Hematopoietic multipotent progenitor cell treated with erythropoietin and hydrocortisone succinate and interleukin-3 and kit ligand, for 8 days (in vitro differentiated cells): ENCODE measurements at regions not wholly inside any gene's neighbourhood (a gene's known extent, or its start where the extent isn't known, plus 50 kb on each side); places are given as distances from the start of the nearest gene placed in this dataset.
"Not testable (repeated sequence)": the region's sequence is repeated elsewhere in the genome, so short reads cannot be mapped to it uniquely, and the experiment has no call there.

Experiments used
- DNase-seq: peaks from one replicate; pipeline ENCODE4 v3.0.0-alpha.2; 2015

DNA sequence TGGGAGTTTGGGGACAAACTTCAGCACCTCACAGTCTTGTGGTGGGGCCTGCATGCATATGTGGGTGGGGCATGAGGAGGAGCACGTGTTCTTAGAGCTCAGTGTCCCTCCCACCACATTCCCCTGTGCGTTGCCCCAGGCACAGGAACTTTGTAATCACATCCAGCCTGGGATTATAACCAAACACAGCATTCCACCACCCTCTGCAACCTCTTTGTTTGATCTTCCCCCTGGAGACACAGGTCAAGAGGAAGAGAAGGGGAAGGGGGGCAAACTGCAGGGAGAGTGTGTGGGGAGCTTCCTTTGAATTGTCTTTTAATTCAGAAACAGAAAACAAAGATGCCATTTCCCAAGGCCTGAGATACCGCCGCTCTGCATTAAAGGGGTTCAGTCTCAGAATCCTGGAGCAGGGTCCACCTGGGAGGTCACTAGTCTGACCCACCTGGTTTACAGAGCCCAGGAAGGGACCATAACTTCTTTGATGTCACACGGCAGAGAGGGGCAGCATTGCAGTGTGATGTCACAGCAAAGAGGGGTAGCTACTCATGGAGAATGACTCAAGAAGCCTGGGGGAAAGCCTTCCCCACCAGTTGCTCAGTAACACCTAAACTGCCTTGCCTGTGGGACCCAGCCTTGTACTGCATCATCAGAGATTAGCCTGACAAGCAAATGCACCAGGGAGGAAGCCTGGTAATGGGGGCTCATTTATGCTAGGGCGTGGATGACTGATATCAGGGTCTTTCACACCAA, 106.3 kb upstream of the RNU6-1 start:
- no peak for DNase-seq

DNA sequence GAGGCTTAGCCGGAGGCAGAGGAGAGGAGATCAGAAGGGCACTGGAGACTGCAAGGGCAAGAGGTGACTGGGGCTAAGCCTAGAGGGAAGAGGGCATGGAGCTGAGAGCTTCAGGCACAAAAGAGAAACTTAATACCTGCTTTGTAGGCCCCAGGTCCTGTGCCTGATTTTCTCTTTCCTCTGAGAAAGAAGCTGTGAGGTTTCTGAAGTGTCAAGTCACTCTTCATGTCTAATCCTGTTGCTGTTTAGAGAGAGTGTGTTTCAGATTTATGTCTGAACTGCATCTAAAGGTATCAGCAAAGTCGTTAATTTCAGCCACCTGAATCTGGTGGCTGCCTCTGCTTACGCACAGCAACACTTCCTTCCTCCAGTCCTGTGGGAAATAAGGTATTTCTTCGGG, 106.9 kb upstream of the RNU6-1 start:
- DNase-seq = no peak

GRCh38 chr15:67947254-67948039, 106.7 kb upstream of the PIAS1 start:
- DNase-seq = no peak

- DNase-seq = no peak
These were observed 105.9 kb upstream of the PIAS1 start for GRCh38 chr15:67948215-67948614.

DNA sequence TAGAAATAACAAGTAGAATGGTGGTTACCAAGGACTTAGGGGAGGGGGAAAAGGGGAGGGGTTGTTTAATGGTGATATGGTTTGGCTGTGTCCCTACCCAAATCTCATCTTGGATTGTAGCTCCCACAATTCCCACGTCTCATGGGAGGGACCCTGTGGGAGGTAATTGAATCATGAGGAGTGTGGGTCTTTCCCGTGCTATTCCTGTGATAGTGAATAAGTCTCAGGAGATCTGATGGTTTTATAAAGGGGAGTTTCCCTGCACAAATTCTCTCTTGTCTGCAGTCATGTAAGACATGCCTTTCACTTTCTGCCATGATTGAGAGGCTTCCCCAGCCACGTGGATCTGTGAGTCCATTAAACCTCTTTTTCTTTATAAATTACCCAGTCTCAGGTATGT, 102.9 kb upstream of the PIAS1 start:
- DNase-seq = not testable (repeated sequence)

DNA sequence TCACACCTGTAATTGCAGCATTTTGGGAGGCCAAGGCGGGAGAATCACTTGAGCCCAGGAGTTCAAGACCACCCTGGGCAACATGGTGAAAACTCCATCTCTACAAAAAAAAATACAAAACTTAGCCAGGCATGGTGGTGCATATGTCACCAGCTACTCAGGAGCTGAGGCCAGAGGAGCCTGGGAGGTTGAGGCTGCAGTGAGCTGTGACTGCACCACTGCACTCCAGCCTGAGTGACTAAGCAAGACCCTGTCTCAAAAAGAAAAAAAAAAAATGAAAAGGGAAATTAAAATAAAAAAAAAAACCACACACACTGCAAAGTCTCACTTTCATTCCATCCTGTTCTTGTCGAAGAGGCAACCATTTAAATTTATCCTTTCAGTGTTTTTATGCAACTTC, 100.8 kb upstream of the PIAS1 start:
- DNase-seq = no peak

DNA sequence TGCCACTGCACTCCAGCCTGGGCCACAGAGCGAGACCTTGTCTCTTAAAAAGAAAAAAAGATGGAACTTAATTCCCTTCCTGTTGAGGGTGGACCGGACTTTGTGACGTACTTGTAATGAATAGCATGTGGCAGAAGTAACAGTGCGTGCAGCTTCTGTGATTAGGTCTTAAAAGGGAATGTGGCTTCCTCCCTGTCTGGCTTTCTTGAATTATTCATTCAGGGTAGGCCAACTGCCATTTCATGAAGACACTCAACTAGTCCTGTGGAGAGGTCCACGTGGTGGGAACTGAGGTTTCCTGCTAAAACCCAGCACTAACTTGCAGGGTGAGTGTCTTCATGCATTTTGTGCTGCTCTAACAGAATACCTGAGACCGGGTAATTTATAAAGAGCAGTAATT, 98.9 kb upstream of the PIAS1 start:
- DNase-seq = no peak

DNA sequence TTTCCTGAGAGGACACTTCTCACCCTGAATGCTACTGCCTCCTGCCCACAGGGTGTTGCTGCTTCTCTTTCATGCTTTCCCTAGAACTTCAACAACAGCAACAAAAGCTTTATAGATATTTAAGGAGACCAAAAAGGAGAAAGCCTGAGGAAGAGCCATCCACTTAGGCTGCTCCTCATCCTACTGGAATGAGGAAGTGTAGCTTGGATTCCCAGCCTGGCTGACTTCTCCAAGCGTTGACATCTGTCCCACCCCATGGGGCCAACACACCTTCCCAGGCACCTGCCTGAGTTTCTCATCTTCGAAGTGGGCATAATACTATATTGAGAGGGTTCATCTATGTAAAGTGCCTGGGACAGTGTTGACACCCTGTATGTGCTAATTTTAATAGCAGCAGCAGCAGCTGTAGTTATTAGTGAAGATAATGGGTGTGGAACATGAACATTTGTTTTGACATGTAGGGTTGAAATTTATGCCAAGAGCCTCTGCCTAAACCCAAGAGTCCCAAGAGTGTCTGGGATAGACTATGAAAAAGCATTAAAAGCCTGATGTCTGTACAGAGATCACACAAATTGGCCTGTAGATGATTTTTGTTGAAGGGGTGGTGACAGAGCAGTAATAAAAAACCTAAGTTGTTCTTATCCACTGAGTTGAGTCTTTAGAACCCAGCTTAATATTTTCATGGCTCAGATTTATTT, 96.5 kb upstream of the PIAS1 start:
- no peak for DNase-seq

DNA sequence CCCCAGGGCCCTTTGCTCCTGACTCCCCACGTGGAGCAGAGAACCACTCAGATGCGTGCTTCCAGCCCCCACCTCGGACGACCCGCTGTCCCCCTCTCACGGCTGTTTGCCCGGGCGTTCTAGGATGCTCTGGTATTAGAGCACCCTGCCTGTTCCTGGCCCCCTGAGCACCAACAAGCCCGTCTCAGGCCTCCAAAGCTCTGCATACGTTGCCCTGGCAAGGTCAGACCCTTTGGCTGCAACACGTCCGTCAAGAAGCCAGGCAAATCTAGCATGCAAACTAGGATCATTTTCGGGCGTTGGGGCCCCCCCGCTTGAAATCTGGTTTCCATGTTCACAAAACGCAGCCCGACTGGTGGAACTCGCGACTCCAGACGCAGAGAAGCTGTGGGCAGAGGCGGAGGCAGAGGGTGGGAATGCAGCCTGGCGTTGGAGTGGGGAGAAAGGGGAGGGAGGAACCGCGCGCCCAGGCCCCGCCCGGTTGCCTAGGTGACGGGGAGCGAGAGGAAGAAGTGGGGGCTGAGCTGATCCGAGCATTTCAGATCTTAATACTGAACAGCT, 86.2 kb upstream of the PIAS1 start:
- DNase-seq = peak; percentile 46

- no peak for DNase-seq
These were observed 85.6 kb upstream of the PIAS1 start for GRCh38 chr15:67968564-67968963.

DNA sequence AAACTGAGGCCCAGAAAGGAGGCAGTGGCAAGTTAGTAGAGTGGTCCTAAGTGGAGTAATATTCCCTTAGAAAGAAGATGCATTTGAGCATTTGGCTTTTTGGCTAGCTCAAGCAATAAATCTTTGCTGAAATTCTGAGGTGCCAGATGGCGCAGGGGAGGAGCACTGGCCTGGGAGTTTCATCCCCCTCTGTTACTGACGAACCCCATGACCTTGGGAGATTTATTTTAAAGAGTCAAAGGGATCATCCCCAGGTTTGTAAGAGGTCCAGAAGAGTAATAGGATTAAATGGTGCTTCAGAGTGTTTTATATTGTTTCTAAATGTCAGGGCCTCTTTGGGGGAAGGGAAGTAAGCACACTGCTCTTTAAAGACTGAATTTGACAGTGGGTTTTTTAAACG, 85.1 kb upstream of the PIAS1 start:
- DNase-seq = no peak

DNA sequence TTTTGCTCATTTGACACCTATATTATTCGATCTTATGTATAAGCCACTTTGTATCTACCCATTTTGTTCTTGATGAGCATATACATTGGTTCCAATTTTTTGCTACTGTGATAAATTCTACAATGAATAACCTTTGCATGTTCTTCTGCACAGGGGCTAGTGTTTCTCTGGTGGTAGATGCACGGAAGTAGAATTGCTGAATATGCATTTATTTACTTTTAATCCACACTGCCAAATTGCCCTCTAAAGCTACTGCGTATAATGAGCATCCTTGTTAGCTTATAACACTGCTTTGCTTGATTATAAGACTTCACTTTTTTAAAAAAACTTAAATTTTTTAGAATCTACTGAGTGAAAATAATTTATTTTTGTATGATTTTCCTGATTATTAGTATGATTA, 84.2 kb upstream of the PIAS1 start:
- DNase-seq = no peak

DNA sequence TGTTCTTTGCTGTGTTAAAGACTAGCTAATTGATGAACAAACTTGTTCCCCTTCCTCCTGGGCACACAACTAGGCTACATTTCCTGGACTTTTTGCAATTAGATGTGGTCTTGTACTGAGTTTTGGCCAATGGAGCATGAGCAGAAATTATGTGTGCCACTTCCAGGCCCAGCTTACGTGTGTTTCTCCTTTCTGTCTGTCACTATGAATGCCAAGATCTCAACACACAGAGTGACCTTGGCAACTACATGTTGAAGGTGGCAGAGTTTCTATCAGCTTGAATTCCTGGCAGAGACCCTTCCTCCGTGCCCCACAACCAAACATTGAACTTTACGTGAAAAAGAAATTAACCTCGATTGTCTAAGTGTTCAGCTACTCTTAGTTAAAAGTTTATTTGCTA, 81.7 kb upstream of the PIAS1 start:
- no peak for DNase-seq

- DNase-seq = no peak
These were observed 80.3 kb upstream of the PIAS1 start for GRCh38 chr15:67973846-67974245.

DNA sequence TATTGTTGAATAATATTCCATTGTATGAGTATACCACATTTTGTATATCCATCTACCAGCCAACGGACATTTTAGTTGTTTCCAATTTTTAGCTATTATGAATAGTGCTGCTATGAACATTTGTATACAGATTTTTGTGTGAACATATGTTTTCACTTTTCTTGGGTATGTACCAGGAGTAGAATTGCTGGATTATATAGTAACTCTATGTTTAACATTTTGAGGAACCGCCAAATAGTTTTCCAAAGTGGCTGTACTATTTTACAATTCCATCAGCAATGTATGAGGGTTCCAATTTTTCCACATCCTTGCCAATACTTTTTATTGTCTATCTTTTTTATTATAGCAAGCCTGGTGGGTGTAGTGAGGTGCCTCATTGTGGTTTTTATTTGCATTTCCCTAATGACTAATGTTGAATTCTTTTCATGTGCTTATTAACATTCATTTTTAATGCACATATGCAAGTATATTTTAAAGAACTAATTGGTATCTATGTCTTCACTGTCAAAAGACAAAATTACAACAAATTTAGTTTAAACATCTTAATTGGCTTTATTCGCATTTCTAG, 77.5 kb upstream of the PIAS1 start:
- no peak for DNase-seq

DNA sequence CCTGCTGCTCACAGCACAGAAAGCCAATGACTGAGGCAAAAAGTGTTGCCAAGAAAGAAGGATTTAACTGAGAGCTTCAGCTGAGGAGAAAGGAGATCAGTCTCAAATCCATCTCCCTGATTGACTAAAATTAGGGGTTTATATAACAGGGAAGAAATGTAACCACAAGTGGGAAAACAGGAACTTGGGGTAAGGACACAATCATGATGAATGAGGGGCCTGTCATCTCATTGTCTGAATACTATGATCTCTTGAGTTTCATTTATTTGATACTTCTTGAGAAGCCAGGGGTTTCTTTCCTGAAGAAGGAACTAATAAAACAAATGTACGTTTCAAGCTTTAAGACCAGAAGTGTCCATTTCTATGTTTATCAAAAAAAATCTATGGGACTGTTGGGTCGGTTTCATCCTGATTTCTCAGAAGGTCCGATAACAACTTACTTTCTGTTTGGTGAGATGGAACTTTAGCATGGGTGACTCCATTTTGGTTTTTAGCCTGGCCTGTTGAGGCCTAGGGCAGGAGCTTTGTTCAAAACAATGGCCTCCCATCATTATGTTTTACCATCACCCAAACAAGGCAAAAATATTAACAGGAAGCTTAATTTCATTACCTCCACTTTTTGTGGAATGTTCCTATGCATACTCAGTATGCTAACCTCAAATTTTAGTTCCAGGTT, 76.6 kb upstream of the PIAS1 start:
- DNase-seq = no peak

GRCh38 chr15:67979281-67979680, 74.8 kb upstream of the PIAS1 start:
- no peak for DNase-seq

DNA sequence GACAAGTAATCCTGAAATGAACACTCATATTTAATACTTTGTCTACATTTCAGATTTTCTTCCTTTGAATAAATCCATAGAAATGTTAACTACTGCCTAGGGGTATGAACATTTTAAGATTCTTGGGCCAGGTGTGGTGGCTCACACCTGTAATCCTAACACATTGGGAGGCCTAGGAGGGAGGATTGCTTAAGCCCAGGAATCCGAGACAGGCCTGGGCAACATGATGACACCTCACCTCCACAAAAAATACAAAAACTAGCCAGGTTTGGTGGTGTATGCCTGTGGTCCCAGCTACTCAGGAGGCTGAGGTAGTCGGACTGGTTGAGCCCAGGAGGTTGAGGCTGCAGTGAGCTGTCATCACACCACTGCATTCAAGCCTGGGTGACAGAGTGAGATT, 73.9 kb upstream of the PIAS1 start:
- no peak for DNase-seq

DNA sequence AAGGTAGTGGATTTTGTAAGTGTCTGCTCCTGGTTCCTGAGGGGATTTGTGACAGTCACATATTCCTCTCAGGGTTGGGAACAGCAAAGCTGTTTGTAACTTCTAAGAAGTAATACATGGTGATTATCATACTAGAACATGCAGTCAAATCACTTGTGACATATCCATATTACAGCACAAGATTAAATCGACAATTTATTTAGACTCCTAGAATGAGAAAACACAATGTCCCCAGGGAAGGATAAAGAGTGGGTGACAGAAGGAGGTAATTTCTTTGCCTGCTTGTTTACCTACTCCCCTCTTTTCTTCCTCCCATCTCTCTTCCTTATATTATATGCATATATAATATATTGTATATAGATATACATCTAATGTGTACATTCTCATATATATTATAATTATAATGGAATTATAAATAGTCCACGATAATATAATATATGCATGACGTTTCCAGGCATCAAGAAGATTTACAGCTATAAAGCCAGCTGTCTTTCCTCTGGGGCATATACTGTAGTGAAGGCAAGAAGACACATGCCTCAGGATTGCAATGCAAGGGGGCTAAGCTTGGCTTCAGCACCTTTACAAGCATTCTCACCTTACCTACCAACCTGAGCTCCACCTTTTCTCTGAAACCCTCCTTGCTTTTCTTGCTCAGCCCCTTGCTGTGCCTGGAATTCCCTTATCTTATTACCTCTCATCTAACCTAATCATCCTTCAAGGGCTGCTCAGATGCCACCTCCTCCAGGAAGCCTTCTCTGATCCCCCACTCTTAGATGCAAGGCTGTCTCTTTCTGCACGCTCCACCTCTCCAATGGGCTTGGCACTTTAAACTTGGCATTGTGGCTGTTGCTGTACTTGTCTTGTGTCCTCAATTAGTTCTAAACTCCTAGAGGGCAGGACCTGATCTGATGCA, 73.1 kb upstream of the PIAS1 start:
- DNase-seq = no peak

DNA sequence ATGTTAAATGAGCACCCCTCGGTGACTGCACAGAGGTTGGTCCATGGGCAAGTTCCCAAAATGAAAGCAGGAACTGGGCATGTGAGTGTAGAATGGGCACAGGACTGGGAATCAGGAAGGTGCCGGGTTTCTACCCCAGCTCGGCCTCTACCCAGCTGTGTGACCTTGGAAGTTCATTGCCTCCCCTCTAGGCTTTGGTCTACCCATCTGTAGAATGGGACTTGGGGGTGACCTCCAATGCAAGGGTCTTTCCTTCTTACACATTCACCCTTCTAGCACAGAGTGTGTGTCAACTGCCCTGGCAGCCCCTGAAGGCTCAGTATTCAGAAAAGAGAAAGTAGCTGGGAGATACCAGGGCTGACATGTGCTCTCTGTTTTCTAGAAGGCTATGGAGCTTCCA, 72.3 kb upstream of the PIAS1 start:
- no peak for DNase-seq

DNA sequence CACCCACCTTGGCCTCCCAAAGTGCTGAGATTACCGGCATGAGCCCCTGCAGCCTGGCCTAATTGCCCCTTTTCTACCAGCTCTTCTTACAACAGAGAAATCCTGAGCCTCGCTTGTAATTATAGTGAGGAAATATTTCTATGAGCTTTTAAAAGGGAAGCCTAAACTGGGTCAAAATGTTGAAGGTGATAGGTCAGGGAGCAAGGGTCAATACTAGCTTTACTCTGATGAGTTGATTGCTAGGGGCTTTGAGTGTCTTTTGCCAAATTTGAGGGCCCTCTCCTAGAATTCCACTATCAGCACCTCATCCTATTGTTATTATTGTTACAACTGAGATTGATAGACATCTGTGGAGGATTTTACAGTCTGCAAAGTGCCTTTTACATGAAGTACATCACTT, 62.4 kb upstream of the PIAS1 start:
- DNase-seq = no peak

DNA sequence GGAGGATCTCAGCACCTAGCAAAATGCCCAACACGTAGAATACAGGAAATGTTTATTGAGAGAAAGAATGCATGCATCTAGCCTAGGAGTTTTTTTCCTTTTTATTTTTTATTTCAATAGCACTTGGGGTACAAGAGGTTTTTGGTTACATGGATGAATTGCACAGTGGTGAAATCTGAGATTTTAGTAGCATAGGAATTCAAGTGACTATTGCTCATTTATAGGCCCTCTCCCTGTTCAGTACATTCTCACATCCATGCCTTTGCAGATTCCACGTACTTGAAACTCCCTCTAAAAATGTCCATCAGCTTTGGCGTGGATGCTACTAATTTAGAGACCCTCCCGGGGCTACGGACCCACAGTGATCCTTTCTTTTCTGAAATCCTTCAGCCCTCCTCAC, 61.7 kb upstream of the PIAS1 start:
- DNase-seq = no peak
